ENCODE measurements at regions not wholly inside any gene's neighbourhood (a gene's known extent, or its start where the extent isn't known, plus 50 kb on each side); places are given as distances from the start of the nearest gene placed in this dataset.

GRCh38 chr20:22411286-22411626 lies 173.1 kb downstream of the FOXA2 start:
- no peaks in the 10 kb centered on the region for H3K9me3 ChIP-seq (ENCODE audit: control insufficient read depth in 4 of 4, low read length in 3 of 4)
- H3K9ac ChIP-seq (ENCODE audit: low read depth in 1 of 2, low read length in 2 of 2), result peak overlapping the region in 1 of 2 donors; percentile 44
- H3K4me3 ChIP-seq (ENCODE audit: low read depth in 1 of 3, low read length in 3 of 3), result no peak overlapping the region
- no peak for TF ChIP-seq TAF1 (conservative IDR thresholded peaks at IDR 0.05)
- TF ChIP-seq JUND (IDR thresholded peaks at IDR 0.05), result no peak
- no peak for TF ChIP-seq FOXA2 (IDR thresholded peaks at IDR 0.05)
- no peak for TF ChIP-seq REST (IDR thresholded peaks at IDR 0.05)
- no peak for TF ChIP-seq FOXA1 (IDR thresholded peaks at IDR 0.05)
- no peak for TF ChIP-seq MAX (IDR thresholded peaks at IDR 0.05)
- no peak for TF ChIP-seq ATF3 (IDR thresholded peaks at IDR 0.05)
- TF ChIP-seq EGR1 (IDR thresholded peaks at IDR 0.05; ENCODE audit: low read depth in 2 of 2), result no peak
- TF ChIP-seq RXRA (IDR thresholded peaks at IDR 0.05), result no peak
- no peak for TF ChIP-seq HNF4G (IDR thresholded peaks at IDR 0.05)
- TF ChIP-seq CTCF (IDR thresholded peaks at IDR 0.05; ENCODE audit: low read depth, low read length, missing input control), result no peak
- TF ChIP-seq GABPA (IDR thresholded peaks at IDR 0.05 in 1 of 2, conservative IDR thresholded peaks at IDR 0.05 in 1 of 2), result no peak
- no peak for TF ChIP-seq YY1 (IDR thresholded peaks at IDR 0.05)
- no peaks in the 10 kb centered on the region for H3K27me3 ChIP-seq (ENCODE audit: control insufficient read depth in 4 of 4, insufficient read depth in 4 of 4, low read length in 3 of 4)
- 20% methylated on average over 1 of the region's 1 CpG for WGBS
- H3K36me3 ChIP-seq (ENCODE audit: control insufficient read depth in 4 of 4, insufficient read depth in 3 of 4, low read depth in 1 of 4, low read length in 3 of 4), result no peaks in the 10 kb centered on the region
- DNase-seq (ENCODE audit: low spot score), result no peak
- H3K4me1 ChIP-seq (ENCODE audit: control insufficient read depth in 4 of 4, insufficient read depth in 4 of 4, low read length in 3 of 4), result peaks cover 6 to 28% (median 22%) of the 10 kb centered on the region in 4 donors
- H3K27ac ChIP-seq (ENCODE audit: low read depth in 1 of 2, low read length in 2 of 2), result peak overlapping the region; percentile 66 to 90

- Histone ChIP-seq H3K4me3 (ENCODE audit: low read depth in 1 of 3, low read length in 3 of 3) (no peak overlapping the region), H3K9me3 (ENCODE audit: control insufficient read depth in 4 of 4, low read length in 3 of 4) (no peaks in the 10 kb centered on the region), H3K4me1 (ENCODE audit: control insufficient read depth in 4 of 4, insufficient read depth in 4 of 4, low read length in 3 of 4) (peaks cover 6 to 28% (median 22%) of the 10 kb centered on the region in 4 donors), H3K27ac (ENCODE audit: low read depth in 1 of 2, low read length in 2 of 2) (peak overlapping the region in 1 of 2 donors; percentile 66), H3K9ac (ENCODE audit: low read depth in 1 of 2, low read length in 2 of 2) (no peak overlapping the region), H3K36me3 (ENCODE audit: control insufficient read depth in 4 of 4, insufficient read depth in 3 of 4, low read depth in 1 of 4, low read length in 3 of 4) (no peaks in the 10 kb centered on the region), H3K27me3 (ENCODE audit: control insufficient read depth in 4 of 4, insufficient read depth in 4 of 4, low read length in 3 of 4) (no peaks in the 10 kb centered on the region)
- DNase-seq (ENCODE audit: low spot score), result no peak
- WGBS, result 89% methylated on average over 4 of the region's 4 CpGs
- TF ChIP-seq GABPA (IDR thresholded peaks at IDR 0.05 in 1 of 2, conservative IDR thresholded peaks at IDR 0.05 in 1 of 2) (no peak), REST (IDR thresholded peaks at IDR 0.05) (no peak), HNF4A (conservative IDR thresholded peaks at IDR 0.05) (no peak), CTCF (IDR thresholded peaks at IDR 0.05; ENCODE audit: low read depth, low read length, missing input control) (no peak), JUND (IDR thresholded peaks at IDR 0.05) (no peak), ATF3 (IDR thresholded peaks at IDR 0.05) (no peak), TAF1 (conservative IDR thresholded peaks at IDR 0.05) (no peak), MAX (IDR thresholded peaks at IDR 0.05) (no peak), FOXA1 (IDR thresholded peaks at IDR 0.05) (no peak), RXRA (IDR thresholded peaks at IDR 0.05) (no peak), HNF4G (IDR thresholded peaks at IDR 0.05) (no peak), NR2F2 (IDR thresholded peaks at IDR 0.05) (no peak)
Observed at GRCh38 chr20:22410556-22411130, 173.7 kb downstream of the FOXA2 start.

Measured in liver (tissue), 8 donors.